Sigmoid colon (tissue), 4 donors: ENCODE measurements at regions not wholly inside any gene's neighbourhood (a gene's known extent, or its start where the extent isn't known, plus 50 kb on each side); places are given as distances from the start of the nearest gene placed in this dataset.

Experiments
- CTCF ChIP-seq, 4 experiments: fragments of 450-650 bp in 3 of 4; fragments of 200-600 bp in 1 of 4; IDR thresholded peaks; one replicate each; pipeline ENCODE4 v1.5.1; 2016 to 2019; ENCODE audit warnings: antibody characterized with exemption in 4 of 4, mild to moderate bottlenecking in 3 of 4, moderate library complexity in 2 of 4
- POLR2A ChIP-seq, 2 donors: fragments of 450-650 bp; IDR thresholded peaks; one replicate each; pipeline ENCODE4 v1.6.1; 2016; ENCODE audit warnings: antibody characterized with exemption in 2 of 2, mild to moderate bottlenecking in 2 of 2, moderate library complexity in 2 of 2
- POLR2AphosphoS5 ChIP-seq, 4 donors: sonication (generic); formaldehyde crosslinking; IDR thresholded peaks; one replicate each; pipeline ENCODE4 v1.6.1; 2017; ENCODE audit warnings: antibody characterized with exemption in 4 of 4

- TF ChIP-seq CTCF (IDR thresholded peaks at IDR 0.05) (no peak), POLR2A (IDR thresholded peaks at IDR 0.05) (no peak), POLR2AphosphoS5 (IDR thresholded peaks at IDR 0.05) (no peak)
Measured at GRCh38 chr9:89917861-89918260, 313.0 kb downstream of the GADD45G start.
